ENCODE measurements at regions not wholly inside any gene's neighbourhood (a gene's known extent, or its start where the extent isn't known, plus 50 kb on each side); places are given as distances from the start of the nearest gene placed in this dataset.

GRCh38 chr5:114822436-114822835, 347.3 kb downstream of the TRIM36 start:
- no peak for TF ChIP-seq EZH2phosphoT487 (IDR thresholded peaks at IDR 0.05; ENCODE audit: low read depth)
- TF ChIP-seq, protein P1, sequence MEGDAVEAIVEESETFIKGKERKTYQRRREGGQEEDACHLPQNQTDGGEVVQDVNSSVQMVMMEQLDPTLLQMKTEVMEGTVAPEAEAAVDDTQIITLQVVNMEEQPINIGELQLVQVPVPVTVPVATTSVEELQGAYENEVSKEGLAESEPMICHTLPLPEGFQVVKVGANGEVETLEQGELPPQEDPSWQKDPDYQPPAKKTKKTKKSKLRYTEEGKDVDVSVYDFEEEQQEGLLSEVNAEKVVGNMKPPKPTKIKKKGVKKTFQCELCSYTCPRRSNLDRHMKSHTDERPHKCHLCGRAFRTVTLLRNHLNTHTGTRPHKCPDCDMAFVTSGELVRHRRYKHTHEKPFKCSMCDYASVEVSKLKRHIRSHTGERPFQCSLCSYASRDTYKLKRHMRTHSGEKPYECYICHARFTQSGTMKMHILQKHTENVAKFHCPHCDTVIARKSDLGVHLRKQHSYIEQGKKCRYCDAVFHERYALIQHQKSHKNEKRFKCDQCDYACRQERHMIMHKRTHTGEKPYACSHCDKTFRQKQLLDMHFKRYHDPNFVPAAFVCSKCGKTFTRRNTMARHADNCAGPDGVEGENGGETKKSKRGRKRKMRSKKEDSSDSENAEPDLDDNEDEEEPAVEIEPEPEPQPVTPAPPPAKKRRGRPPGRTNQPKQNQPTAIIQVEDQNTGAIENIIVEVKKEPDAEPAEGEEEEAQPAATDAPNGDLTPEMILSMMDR (IDR thresholded peaks at IDR 0.05; ENCODE audit: low read depth, low read length) = no peak
- Histone ChIP-seq H3K9me3 (ENCODE audit: insufficient read depth, low read length) (no peaks in the 10 kb centered on the region), H3K36me3 (replicated peaks; ENCODE audit: low read depth, low read length) (no peaks in the 10 kb centered on the region), H3K9ac (ENCODE audit: low read length) (no peak overlapping the region), H2AFZ (ENCODE audit: low read depth, low read length) (no peak overlapping the region), H3K27me3 (ENCODE audit: low read depth, low read length) (no peaks in the 10 kb centered on the region), H3K4me2 (ENCODE audit: low read length) (no peak overlapping the region), H3K4me3 (ENCODE audit: low read length) (no peak overlapping the region), H4K20me1 (ENCODE audit: insufficient read depth, low read length) (no peaks in the 10 kb centered on the region), H3K4me1 (ENCODE audit: low read length) (no peaks in the 10 kb centered on the region), H3K79me2 (ENCODE audit: low read length) (no peaks in the 10 kb centered on the region), H3K27ac (ENCODE audit: low read length) (no peak overlapping the region)

- H4K20me1 ChIP-seq (ENCODE audit: insufficient read depth, low read length) = no peaks in the 10 kb centered on the region
- no peak overlapping the region for H3K4me3 ChIP-seq (ENCODE audit: low read length)
- H2AFZ ChIP-seq (ENCODE audit: low read depth, low read length) = no peak overlapping the region
- no peaks in the 10 kb centered on the region for H3K36me3 ChIP-seq (replicated peaks; ENCODE audit: low read depth, low read length)
- peaks cover 14% of the 10 kb centered on the region for H3K4me1 ChIP-seq (ENCODE audit: low read length)
- no peaks in the 10 kb centered on the region for H3K79me2 ChIP-seq (ENCODE audit: low read length)
- H3K9me3 ChIP-seq (ENCODE audit: insufficient read depth, low read length) = no peaks in the 10 kb centered on the region
- 0 out of 2 replicates have a peak, but pooled peaks cover 3% of the 10 kb centered on the region for H3K27me3 ChIP-seq (ENCODE audit: low read depth, low read length)
- H3K4me2 ChIP-seq (ENCODE audit: low read length) = peak overlapping the region; percentile 20
- no peak overlapping the region for H3K9ac ChIP-seq (ENCODE audit: low read length)
- TF ChIP-seq, protein P1 (IDR thresholded peaks at IDR 0.05; ENCODE audit: low read depth, low read length) = no peak
- TF ChIP-seq EZH2phosphoT487 (IDR thresholded peaks at IDR 0.05; ENCODE audit: low read depth) = no peak
- H3K27ac ChIP-seq (ENCODE audit: low read length) = no peak overlapping the region
These were observed 379.3 kb downstream of the TRIM36 start for GRCh38 chr5:114790403-114790792.

- Histone ChIP-seq H3K4me2 (ENCODE audit: low read length) (peak overlapping the region; percentile 20), H3K4me3 (ENCODE audit: low read length) (no peak overlapping the region), H3K27ac (ENCODE audit: low read length) (no peak overlapping the region), H3K4me1 (ENCODE audit: low read length) (peaks cover 14% of the 10 kb centered on the region), H2AFZ (ENCODE audit: low read depth, low read length) (no peak overlapping the region), H3K27me3 (ENCODE audit: low read depth, low read length) (0 out of 2 replicates have a peak, but pooled peaks cover 3% of the 10 kb centered on the region), H3K79me2 (ENCODE audit: low read length) (no peaks in the 10 kb centered on the region), H4K20me1 (ENCODE audit: insufficient read depth, low read length) (no peaks in the 10 kb centered on the region), H3K36me3 (replicated peaks; ENCODE audit: low read depth, low read length) (no peaks in the 10 kb centered on the region), H3K9ac (ENCODE audit: low read length) (no peak overlapping the region), H3K9me3 (ENCODE audit: insufficient read depth, low read length) (no peaks in the 10 kb centered on the region)
- TF ChIP-seq, protein P1 (IDR thresholded peaks at IDR 0.05; ENCODE audit: low read depth, low read length) = peak; percentile 64
- no peak for TF ChIP-seq EZH2phosphoT487 (IDR thresholded peaks at IDR 0.05; ENCODE audit: low read depth)
These were observed 379.8 kb downstream of the TRIM36 start for GRCh38 chr5:114789773-114790402.

- no peaks in the 10 kb centered on the region for H3K27me3 ChIP-seq (ENCODE audit: low read depth, low read length)
- H3K27ac ChIP-seq (ENCODE audit: low read length) = no peak overlapping the region
- TF ChIP-seq EZH2phosphoT487 (IDR thresholded peaks at IDR 0.05; ENCODE audit: low read depth) = no peak
- TF ChIP-seq, protein P1 (IDR thresholded peaks at IDR 0.05; ENCODE audit: low read depth, low read length) = no peak
- no peaks in the 10 kb centered on the region for H3K36me3 ChIP-seq (replicated peaks; ENCODE audit: low read depth, low read length)
- H3K9me3 ChIP-seq (ENCODE audit: insufficient read depth, low read length) = no peaks in the 10 kb centered on the region
- no peaks in the 10 kb centered on the region for H4K20me1 ChIP-seq (ENCODE audit: insufficient read depth, low read length)
- H3K79me2 ChIP-seq (ENCODE audit: low read length) = no peaks in the 10 kb centered on the region
- no peaks in the 10 kb centered on the region for H3K4me1 ChIP-seq (ENCODE audit: low read length)
- H3K4me3 ChIP-seq (ENCODE audit: low read length) = no peak overlapping the region
- H3K4me2 ChIP-seq (ENCODE audit: low read length) = no peak overlapping the region
- H2AFZ ChIP-seq (ENCODE audit: low read depth, low read length) = no peak overlapping the region
- H3K9ac ChIP-seq (ENCODE audit: low read length) = no peak overlapping the region
These were observed 386.8 kb downstream of the TRIM36 start for GRCh38 chr5:114782869-114783268.

Data from OCI-LY3 (cell line).